ENCODE measurements at regions not wholly inside any gene's neighbourhood (a gene's known extent, or its start where the extent isn't known, plus 50 kb on each side); places are given as distances from the start of the nearest gene placed in this dataset.

- no peak for TF ChIP-seq CTCF (IDR thresholded peaks at IDR 0.05; ENCODE audit: low read depth, low read length, missing input control)
- no peak for TF ChIP-seq MAX (IDR thresholded peaks at IDR 0.05)
- TF ChIP-seq YY1 (IDR thresholded peaks at IDR 0.05) = no peak
- no peak for TF ChIP-seq REST (IDR thresholded peaks at IDR 0.05)
- no peak for TF ChIP-seq GABPA (IDR thresholded peaks at IDR 0.05 in 1 of 2, conservative IDR thresholded peaks at IDR 0.05 in 1 of 2)
These were observed 264.3 kb downstream of the NOL4 start for GRCh38 chr18:33960417-33960816.
